GM12874 (cell line): ENCODE measurements at regions not wholly inside any gene's neighbourhood (a gene's known extent, or its start where the extent isn't known, plus 50 kb on each side); places are given as distances from the start of the nearest gene placed in this dataset.

Source experiments
- CTCF ChIP-seq: IDR thresholded peaks from 2 replicates; pipeline ENCODE4 v1.5.1; 2011; ENCODE audit warnings: low read depth, mild to moderate bottlenecking, control low read depth, low read length, moderate library complexity; ENCODE audit not compliant: insufficient read depth

DNA sequence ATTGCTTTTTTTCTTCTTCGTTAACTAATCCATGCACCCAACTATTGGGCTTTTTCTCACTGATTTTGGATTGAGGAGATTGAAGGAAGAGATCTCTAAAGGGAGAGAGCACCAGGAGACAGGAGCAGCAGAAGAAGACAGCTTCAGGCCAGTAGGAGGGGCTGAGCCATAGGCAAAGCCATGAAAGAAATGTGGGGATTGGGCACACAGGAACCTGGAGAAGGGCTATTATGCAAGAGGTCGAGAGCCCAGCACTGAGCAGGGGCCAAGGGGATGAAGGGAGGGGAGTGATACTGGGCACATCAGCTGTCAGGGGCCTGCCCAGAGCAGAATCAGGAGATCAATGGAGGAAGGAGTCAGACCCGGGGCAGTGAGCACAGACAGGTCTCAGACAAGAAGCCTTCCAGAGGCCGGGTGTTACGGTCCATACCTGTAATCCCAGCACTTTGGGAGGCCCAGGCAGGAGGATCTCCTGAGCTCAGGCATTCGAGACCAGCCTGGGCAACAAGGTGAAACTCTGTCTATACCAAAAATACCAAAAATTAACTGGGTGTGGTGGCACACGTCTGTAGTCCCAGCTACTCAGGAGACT is 140.9 kb downstream of the BCOR start:
- no peak for TF ChIP-seq CTCF

DNA sequence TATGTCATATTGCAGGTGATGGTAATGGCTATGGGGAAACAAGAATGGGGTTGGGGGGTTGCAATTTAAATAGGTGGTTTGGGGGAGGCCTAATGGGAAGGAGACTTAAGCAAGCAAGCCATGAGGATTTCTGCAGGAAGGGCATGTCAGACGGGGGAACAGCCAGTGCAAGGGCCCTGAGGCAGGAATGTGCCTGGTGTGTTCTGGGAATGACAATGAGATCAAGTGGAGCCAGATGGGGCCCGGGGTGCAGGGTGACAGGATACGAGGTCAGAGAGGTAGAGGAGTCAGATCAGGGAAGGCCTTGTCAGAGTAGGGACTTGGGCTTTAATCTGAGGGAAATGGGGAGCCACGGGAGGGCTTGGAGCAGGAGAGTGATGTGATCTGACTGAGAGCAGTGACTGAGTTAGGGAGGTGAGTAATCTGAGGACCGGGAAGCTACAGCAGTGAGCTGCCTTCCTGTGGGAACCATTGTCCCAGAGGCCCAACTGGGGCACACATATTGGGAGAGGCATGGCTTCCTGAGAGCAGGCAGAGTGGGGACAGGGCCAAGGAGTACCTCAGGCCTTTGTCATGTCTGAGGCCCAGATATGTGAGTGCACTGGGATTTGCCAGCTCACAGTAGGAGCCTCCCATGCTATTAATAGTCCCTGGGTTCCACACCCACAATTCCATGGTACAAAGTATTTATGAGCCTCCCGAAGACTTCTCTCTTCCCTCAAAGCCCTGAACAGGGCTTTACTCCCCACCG is 139.8 kb downstream of the BCOR start:
- no peak for TF ChIP-seq CTCF

DNA sequence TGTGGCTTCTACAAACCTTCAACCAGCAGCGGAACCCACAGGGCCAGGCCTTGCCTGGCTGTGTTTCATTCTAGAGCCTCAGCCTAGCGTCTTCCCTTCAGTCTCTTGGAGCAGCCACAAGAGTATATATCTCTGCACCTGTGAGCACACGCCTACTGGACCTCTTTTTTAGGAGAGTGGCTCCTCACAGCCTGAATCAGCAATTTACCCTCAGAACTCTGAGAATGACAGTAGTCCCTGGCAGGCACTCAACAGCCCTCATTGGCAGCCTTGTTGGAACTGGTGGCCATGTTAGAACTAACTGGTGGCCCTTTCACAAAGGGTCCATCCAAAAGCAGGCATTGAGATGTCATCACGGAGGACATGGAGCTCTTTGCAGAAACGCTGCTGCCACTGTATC is 138.9 kb downstream of the BCOR start:
- TF ChIP-seq CTCF: no peak

- no peak for TF ChIP-seq CTCF
These were observed 137.5 kb downstream of the BCOR start for GRCh38 chrX:39960219-39960618.

DNA sequence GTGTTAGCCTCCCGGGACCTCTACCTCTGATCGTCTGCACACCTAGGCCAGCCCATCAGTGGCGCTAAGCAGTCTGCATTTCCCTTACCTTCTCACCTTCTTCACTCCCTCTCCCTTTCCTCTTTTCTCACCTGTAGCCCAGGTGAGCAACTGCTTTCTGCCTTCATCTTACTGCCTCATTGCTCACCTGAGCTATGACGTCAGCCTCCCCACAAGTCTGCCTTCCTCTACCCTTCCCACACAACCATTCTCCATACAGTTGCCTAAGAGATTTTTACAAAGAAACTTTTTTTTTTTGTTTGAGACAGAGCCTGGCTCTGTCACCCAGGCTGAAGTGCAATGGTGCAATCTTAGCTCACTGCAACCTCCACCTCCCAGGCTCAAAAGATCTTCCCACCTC is 136.3 kb downstream of the BCOR start:
- no peak for TF ChIP-seq CTCF

DNA sequence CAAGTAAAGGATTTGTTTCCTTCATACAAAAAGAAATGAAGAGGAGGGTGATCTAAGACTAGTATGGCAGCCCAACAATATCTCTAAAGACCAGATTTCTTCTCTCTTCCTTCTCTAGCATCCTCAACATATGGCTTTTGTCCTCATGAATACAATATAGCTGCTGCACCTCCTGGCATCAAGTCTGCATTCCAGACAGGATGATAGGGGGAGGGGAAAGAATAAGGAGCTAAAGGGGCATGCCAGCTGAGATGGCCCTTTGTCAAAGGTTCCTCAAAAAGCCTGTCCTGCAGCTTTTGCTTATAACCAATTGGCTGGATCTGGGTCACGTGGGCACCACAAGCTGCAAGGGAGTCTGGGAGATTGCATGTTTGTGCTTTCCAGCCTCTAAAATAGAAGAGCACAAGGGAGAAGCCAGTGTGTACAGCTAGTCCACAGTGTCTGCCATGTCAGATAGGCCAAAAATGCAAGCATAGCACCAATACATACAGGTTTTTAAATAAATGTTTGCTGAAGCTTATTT is 132.6 kb downstream of the BCOR start:
- TF ChIP-seq CTCF: no peak

DNA sequence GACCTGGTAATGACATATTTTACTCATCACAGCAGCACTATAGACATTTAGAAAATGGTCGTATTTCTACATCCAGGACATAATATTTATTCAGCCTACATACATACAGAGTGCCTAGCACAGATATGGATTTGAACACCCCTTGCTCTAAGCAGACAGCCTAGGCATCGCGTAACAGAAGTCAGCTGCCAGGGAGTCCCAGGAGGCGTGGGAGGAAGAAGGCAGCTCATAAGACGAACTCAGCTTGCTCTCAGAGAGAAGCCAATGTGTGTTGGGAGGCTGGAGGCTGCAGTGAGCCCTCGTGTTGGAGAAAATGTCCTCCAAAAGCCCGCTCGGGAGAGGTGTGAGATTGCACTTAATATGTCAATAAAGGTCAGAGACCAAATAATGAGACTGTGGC is 131.6 kb downstream of the BCOR start:
- no peak for TF ChIP-seq CTCF
